ENCODE measurements at regions not wholly inside any gene's neighbourhood (a gene's known extent, or its start where the extent isn't known, plus 50 kb on each side); places are given as distances from the start of the nearest gene placed in this dataset.

DNA sequence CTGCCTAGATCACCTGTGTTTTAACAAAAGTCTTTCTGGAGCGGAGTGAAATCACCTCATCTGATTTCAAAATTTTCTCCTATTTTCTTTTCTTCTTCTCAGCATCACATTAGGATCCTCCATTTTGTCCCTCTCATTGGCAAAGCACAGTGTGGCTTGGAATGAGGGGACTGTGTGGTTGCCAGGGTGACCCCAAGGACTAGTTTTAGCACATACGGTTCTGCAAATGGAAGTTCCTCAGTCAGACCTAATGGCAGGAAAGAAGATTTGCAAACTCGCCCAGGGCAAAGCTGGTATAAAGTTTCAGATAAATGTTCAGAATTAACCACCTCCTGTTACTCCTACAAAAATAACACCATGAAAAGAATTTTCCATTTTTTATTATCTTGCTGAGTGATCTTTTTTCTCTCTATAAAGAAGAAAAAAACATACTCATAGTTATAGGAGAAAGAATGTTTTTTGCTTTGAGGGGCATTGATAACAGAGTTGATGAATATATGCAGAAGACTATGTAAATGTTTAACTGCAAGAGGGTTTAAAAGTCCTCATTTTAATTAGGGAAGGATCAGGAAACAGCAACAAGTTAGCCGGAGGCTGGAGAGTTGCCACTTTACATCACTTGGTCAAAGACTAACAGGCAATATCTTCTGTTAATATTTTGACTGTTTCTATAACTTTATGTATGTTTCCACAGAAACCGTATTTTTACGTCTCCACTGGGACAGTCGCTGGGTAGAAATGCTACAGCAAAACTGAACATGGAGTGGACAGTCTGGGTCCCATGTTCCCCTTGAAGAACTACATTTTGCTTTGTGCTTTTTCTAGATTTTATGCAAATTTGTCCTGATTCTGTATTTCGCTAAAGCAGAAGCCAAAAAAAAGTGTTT is 257.8 kb downstream of the NR2F1-AS1 start:
- TF ChIP-seq, protein P1, sequence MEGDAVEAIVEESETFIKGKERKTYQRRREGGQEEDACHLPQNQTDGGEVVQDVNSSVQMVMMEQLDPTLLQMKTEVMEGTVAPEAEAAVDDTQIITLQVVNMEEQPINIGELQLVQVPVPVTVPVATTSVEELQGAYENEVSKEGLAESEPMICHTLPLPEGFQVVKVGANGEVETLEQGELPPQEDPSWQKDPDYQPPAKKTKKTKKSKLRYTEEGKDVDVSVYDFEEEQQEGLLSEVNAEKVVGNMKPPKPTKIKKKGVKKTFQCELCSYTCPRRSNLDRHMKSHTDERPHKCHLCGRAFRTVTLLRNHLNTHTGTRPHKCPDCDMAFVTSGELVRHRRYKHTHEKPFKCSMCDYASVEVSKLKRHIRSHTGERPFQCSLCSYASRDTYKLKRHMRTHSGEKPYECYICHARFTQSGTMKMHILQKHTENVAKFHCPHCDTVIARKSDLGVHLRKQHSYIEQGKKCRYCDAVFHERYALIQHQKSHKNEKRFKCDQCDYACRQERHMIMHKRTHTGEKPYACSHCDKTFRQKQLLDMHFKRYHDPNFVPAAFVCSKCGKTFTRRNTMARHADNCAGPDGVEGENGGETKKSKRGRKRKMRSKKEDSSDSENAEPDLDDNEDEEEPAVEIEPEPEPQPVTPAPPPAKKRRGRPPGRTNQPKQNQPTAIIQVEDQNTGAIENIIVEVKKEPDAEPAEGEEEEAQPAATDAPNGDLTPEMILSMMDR (conservative IDR thresholded peaks at IDR 0.05 in 1 of 2, IDR thresholded peaks at IDR 0.05 in 1 of 2; ENCODE audit: extremely low read depth in 1 of 2, insufficient read depth in 1 of 2, low read depth in 1 of 2, low read length in 2 of 2) = no peak
- no peak for TF ChIP-seq EZH2 (IDR thresholded peaks at IDR 0.05; ENCODE audit: borderline replicate concordance, low read length)
